Neural crest cell (in vitro differentiated cells): ENCODE measurements at regions not wholly inside any gene's neighbourhood (a gene's known extent, or its start where the extent isn't known, plus 50 kb on each side); places are given as distances from the start of the nearest gene placed in this dataset.

Experiments used
- DNase-seq: peaks from one replicate; pipeline ENCODE4 v3.0.0; 2021; ENCODE audit warnings: low read depth, mixed read lengths, low spot score
- H3K27ac Mint-ChIP-seq: one replicate; pipeline ENCODE4 v1.8.0; 2021; ENCODE audit warnings: mild to moderate bottlenecking, mixed read lengths; ENCODE audit not compliant: unreplicated experiment
- H3K27me3 Mint-ChIP-seq: 2 replicates; pipeline ENCODE4 v1.8.0; 2021; ENCODE audit warnings: low read depth, mild to moderate bottlenecking, mixed read lengths
- H3K36me3 Mint-ChIP-seq: 2 replicates; pipeline ENCODE4 v1.8.0; 2021; ENCODE audit warnings: low read depth, mild to moderate bottlenecking, mixed read lengths
- H3K4me1 Mint-ChIP-seq: 2 replicates; pipeline ENCODE4 v1.8.0; 2021; ENCODE audit warnings: mixed read lengths
- H3K4me3 Mint-ChIP-seq: one replicate; pipeline ENCODE4 v1.8.0; 2021; ENCODE audit warnings: mild to moderate bottlenecking, mixed read lengths
- H3K9me3 Mint-ChIP-seq: 2 replicates; pipeline ENCODE4 v1.8.0; 2021; ENCODE audit warnings: mixed read lengths
- CTCF ChIP-seq: fragments of 200-600 bp; sonication (generic); conservative IDR thresholded peaks from 2 replicates; pipeline ENCODE4 v1.5.0; 2021; ENCODE audit warnings: antibody characterized with exemption, mild to moderate bottlenecking

GRCh38 chr17:71063559-71063958 is 894.2 kb downstream of the KCNJ2 start:
- peaks cover 18% of the 10 kb centered on the region for H3K9me3 Mint-ChIP-seq
- no peak for DNase-seq
- peaks cover 10% of the 10 kb centered on the region for H3K36me3 Mint-ChIP-seq
- no peak overlapping the region for H3K27ac Mint-ChIP-seq
- TF ChIP-seq CTCF: no peak
- no peak overlapping the region for H3K4me3 Mint-ChIP-seq
- H3K4me1 Mint-ChIP-seq: no peaks in the 10 kb centered on the region
- no peaks in the 10 kb centered on the region for H3K27me3 Mint-ChIP-seq

DNA sequence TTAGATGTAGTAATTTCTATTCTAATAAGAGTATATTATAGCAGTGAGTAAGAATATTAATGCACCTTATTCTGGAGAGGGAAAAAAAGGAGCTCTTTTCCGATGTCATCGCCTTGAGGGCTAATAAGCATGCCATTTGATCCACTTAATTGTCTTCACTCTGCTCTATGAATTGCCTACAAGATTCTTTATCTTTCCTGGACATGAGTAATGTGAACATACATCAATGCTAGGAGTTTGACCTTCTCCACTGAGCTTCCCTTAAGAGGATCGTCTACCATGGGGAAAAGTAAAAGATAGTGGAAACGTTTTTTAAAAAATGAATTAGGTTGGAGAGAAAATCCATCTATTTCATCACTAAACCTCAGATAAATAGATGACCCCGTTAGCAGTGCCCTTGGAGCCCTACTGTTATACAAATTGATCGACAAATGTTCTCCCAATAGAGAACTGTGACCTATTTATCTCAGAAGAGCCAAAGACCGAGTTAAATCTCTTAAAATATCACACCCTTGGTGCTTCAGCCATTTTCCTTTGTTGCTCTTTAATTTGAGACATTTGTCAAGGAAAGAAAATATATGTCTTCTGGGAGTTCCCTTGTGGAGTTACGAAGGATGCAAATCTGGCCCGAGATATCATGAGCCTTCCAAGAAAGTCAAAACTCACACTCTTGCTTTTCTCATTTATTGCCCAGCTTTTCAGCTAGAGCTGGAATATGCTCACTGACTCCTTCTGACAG is 898.5 kb downstream of the KCNJ2 start:
- no peaks in the 10 kb centered on the region for H3K27me3 Mint-ChIP-seq
- H3K36me3 Mint-ChIP-seq: no peaks in the 10 kb centered on the region
- no peaks in the 10 kb centered on the region for H3K9me3 Mint-ChIP-seq

DNA sequence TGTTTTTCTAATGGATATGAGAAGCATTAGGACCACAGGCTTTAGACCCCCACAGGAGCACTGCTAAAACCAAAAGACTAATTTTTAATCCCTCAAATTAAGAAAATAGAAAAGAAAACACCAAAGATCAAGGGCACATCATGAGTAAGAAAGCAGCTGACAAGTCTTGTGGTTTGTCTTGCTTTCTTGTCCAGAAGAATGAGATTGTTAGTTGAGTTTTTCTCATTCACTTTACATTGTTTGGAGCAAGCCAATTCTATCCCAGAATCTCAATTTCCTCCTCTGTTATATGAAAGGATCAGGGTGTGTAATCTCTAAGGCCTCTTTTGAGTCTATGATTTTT is 899.0 kb downstream of the KCNJ2 start:
- Mint-ChIP-seq H3K27me3 (no peaks in the 10 kb centered on the region), H3K36me3 (no peaks in the 10 kb centered on the region), H3K9me3 (no peaks in the 10 kb centered on the region), H3K4me1 (no peaks in the 10 kb centered on the region), H3K27ac (no peak overlapping the region), H3K4me3 (no peak overlapping the region)
- no peak for DNase-seq
- TF ChIP-seq CTCF: no peak

More for the DNA sequence above, 898.5 kb downstream of the KCNJ2 start:
- Mint-ChIP-seq H3K27ac (no peak overlapping the region), H3K4me3 (no peak overlapping the region), H3K4me1 (no peaks in the 10 kb centered on the region)
- no peak for TF ChIP-seq CTCF
- DNase-seq: no peak

GRCh38 chr17:71071041-71071440 is 901.7 kb downstream of the KCNJ2 start:
- no peak for DNase-seq
- TF ChIP-seq CTCF: no peak
- no peaks in the 10 kb centered on the region for H3K36me3 Mint-ChIP-seq
- no peak overlapping the region for H3K27ac Mint-ChIP-seq
- no peaks in the 10 kb centered on the region for H3K9me3 Mint-ChIP-seq
- no peaks in the 10 kb centered on the region for H3K27me3 Mint-ChIP-seq
- no peaks in the 10 kb centered on the region for H3K4me1 Mint-ChIP-seq
- H3K4me3 Mint-ChIP-seq: no peak overlapping the region

DNA sequence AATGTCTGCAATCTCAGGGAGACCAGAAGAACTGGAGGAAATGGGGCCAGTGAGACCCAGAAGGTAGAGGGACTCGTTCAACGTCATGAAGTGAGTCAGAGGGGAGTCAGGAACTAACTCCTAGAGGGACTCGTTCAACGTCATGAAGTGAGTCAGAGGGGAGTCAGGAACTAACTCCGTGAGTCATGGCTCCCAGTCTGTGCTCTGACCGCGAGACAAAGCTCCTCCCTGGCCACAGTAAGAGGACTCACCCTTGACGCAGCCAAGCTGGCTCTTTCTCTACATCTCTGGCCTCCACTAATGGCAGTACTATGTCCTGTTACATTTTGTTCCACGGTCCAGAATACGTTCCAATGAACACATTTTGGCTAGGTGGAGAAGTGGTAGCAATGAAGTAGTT is 902.5 kb downstream of the KCNJ2 start:
- Mint-ChIP-seq H3K27ac (no peak overlapping the region), H3K4me1 (no peaks in the 10 kb centered on the region), H3K27me3 (no peaks in the 10 kb centered on the region), H3K4me3 (no peak overlapping the region), H3K9me3 (no peaks in the 10 kb centered on the region), H3K36me3 (no peaks in the 10 kb centered on the region)
- no peak for TF ChIP-seq CTCF
- no peak for DNase-seq

- no peaks in the 10 kb centered on the region for H3K36me3 Mint-ChIP-seq
- TF ChIP-seq CTCF: no peak
- H3K27ac Mint-ChIP-seq: no peak overlapping the region
- H3K9me3 Mint-ChIP-seq: peaks cover 6% of the 10 kb centered on the region
- H3K4me1 Mint-ChIP-seq: peaks cover 6% of the 10 kb centered on the region
- no peak overlapping the region for H3K4me3 Mint-ChIP-seq
- no peaks in the 10 kb centered on the region for H3K27me3 Mint-ChIP-seq
- DNase-seq: no peak
Observed at GRCh38 chr17:71080937-71081336, 911.6 kb downstream of the KCNJ2 start.
